ENCODE measurements at regions not wholly inside any gene's neighbourhood (a gene's known extent, or its start where the extent isn't known, plus 50 kb on each side); places are given as distances from the start of the nearest gene placed in this dataset.

- intact Hi-C loops (cut with DNase I), result no loop called here
- peaks cover 0 to 8% (median 0%) of the 10 kb centered on the region in 4 donors for H3K4me1 ChIP-seq
- no peaks in the 10 kb centered on the region for H3K36me3 ChIP-seq
- WGBS, 2 donors, result 73 to 76% methylated on average over 2 of the region's 2 CpGs
- H3K4me3 ChIP-seq, result no peak overlapping the region
- no peaks in the 10 kb centered on the region for H3K27me3 ChIP-seq
- peak overlapping the region in 1 of 4 donors; percentile 55 for H3K27ac ChIP-seq
- no peak for TF ChIP-seq POLR2AphosphoS5 (IDR thresholded peaks at IDR 0.05)
- TF ChIP-seq POLR2A (IDR thresholded peaks at IDR 0.05), result no peak
- TF ChIP-seq EP300 (IDR thresholded peaks at IDR 0.05), result no peak
- TF ChIP-seq CTCF (IDR thresholded peaks at IDR 0.05), result no peak
- DNase-seq, result no peak
- no peaks in the 10 kb centered on the region for H3K9me3 ChIP-seq
Measured at GRCh38 chr11:26228778-26229177, 103.2 kb upstream of the ANO3 start.

GRCh38 chr11:26229257-26229656 is 102.7 kb upstream of the ANO3 start:
- Histone ChIP-seq H3K36me3 (no peaks in the 10 kb centered on the region), H3K27ac (no peak overlapping the region), H3K27me3 (no peaks in the 10 kb centered on the region), H3K4me3 (no peak overlapping the region), H3K4me1 (peaks cover 0 to 8% (median 0%) of the 10 kb centered on the region in 4 donors), H3K9me3 (no peaks in the 10 kb centered on the region)
- intact Hi-C loops (cut with DNase I), result no loop called here
- WGBS, 2 donors, result 76 to 80% methylated on average over 3 of the region's 3 CpGs
- no peak for DNase-seq
- no peak for TF ChIP-seq POLR2A (IDR thresholded peaks at IDR 0.05)
- no peak for TF ChIP-seq EP300 (IDR thresholded peaks at IDR 0.05)
- no peak for TF ChIP-seq CTCF (IDR thresholded peaks at IDR 0.05)
- TF ChIP-seq POLR2AphosphoS5 (IDR thresholded peaks at IDR 0.05), result no peak

- intact Hi-C loops (cut with DNase I), result no loop called here
Measured at GRCh38 chr11:26229981-26230380, 101.9 kb upstream of the ANO3 start.

GRCh38 chr11:26231252-26231661 is 100.7 kb upstream of the ANO3 start:
- H3K27ac ChIP-seq, result no peak overlapping the region
- no peaks in the 10 kb centered on the region for H3K27me3 ChIP-seq
- intact Hi-C loops (cut with DNase I), result no loop called here
- 53 to 77% methylated on average over 3 of the region's 3 CpGs for WGBS, 2 donors
- peaks cover 0 to 8% (median 0%) of the 10 kb centered on the region in 4 donors for H3K4me1 ChIP-seq
- H3K36me3 ChIP-seq, result no peaks in the 10 kb centered on the region
- H3K4me3 ChIP-seq, result no peak overlapping the region
- H3K9me3 ChIP-seq, result no peaks in the 10 kb centered on the region
- no peak for TF ChIP-seq EP300 (IDR thresholded peaks at IDR 0.05)
- no peak for DNase-seq

More at GRCh38 chr11:26229981-26230380, 101.9 kb upstream of the ANO3 start:
- no peaks in the 10 kb centered on the region for H3K27me3 ChIP-seq
- H3K4me3 ChIP-seq, result no peak overlapping the region
- H3K36me3 ChIP-seq, result no peaks in the 10 kb centered on the region
- no peak for TF ChIP-seq CTCF (IDR thresholded peaks at IDR 0.05)
- no peak overlapping the region for H3K27ac ChIP-seq
- H3K9me3 ChIP-seq, result no peaks in the 10 kb centered on the region
- H3K4me1 ChIP-seq, result peaks cover 0 to 8% (median 0%) of the 10 kb centered on the region in 4 donors
- DNase-seq, result no peak

GRCh38 chr11:26234451-26234850 is 97.5 kb upstream of the ANO3 start:
- intact Hi-C loops (cut with DNase I), result no loop called here
- 84 to 89% methylated on average over 1 of the region's 1 CpG for WGBS, 2 donors

More at GRCh38 chr11:26234451-26234850, 97.5 kb upstream of the ANO3 start:
- TF ChIP-seq EP300 (IDR thresholded peaks at IDR 0.05) (no peak), POLR2AphosphoS5 (IDR thresholded peaks at IDR 0.05) (no peak), CTCF (IDR thresholded peaks at IDR 0.05) (no peak)
- no peaks in the 10 kb centered on the region for H3K36me3 ChIP-seq
- no peaks in the 10 kb centered on the region for H3K27me3 ChIP-seq
- no peak overlapping the region for H3K4me3 ChIP-seq
- no peak for DNase-seq
- H3K9me3 ChIP-seq, result no peaks in the 10 kb centered on the region
- no peak overlapping the region for H3K27ac ChIP-seq
- no peaks in the 10 kb centered on the region for H3K4me1 ChIP-seq
